Activated CD4-positive, alpha-beta T cell treated with anti-CD3 and anti-CD28 coated beads for 24 hours (primary cell): ENCODE measurements at regions not wholly inside any gene's neighbourhood (a gene's known extent, or its start where the extent isn't known, plus 50 kb on each side); places are given as distances from the start of the nearest gene placed in this dataset.

Experiments
- DNase-seq, 2 donors: peaks; one replicate each; pipeline ENCODE4 v3.0.0-alpha.2; 2020; ENCODE audit warnings: low read depth in 2 of 2

- DNase-seq = no peak
Observed at GRCh38 chr14:87170179-87170578, 822.8 kb downstream of the GALC start.

- DNase-seq = no peak
Observed at GRCh38 chr14:87169362-87169761, 823.6 kb downstream of the GALC start.

DNA sequence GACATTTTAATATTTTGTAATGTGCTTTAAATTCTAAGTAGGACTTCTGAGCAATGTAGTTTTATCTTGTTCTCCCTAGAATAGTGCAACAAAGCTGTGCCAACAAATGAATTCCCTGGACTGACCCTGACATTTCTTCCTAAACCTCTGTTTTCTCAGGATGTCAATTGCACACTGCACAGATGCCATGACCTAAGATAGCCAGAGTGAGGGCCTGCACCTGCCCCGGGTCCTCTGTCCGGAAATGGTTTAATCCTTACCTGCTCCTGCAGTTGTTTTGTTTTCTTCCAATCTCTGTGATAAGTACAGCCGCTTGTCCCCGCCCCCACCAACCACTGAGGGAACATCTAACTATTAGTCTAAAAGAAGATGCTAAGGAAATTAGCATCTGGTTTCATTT, 831.5 kb downstream of the GALC start:
- DNase-seq = no peak

DNA sequence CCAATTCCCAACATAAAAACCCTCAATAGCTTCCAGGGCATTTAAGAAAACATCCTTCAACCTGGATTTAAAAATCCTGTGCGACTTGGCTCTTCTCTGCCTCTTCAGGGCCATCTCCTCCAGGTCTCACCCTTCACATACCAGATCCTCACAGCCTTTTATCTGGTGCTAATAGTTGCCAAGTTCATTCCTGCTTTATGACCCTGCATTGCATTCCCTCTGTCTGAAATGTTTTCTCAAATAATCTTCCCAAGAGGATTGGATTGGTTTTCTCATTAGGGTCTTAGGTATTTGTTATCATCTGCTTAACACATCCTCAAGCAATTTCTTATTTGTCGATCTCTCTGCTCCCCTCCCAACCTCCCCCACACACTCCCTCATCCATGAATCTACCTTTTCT, 832.0 kb downstream of the GALC start:
- no peak for DNase-seq

DNA sequence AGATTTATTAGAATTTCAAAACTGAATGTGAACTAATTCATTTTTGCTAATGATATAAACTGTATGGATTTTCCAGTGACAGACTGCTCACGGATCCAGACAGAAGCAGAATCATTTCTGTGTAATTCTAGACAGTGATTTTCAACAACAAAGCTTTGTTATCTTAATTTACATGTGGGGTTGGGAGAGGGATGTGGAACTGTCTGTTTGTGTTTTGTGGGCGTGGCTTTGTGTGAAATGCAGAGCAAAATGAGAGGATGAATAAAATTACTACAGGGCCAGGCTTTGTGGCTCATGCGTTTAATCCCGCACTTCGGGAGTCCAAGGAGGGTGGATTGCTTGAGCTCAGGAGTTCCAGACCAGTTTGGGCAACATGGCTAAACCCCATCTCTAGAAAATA, 834.7 kb downstream of the GALC start:
- no peak for DNase-seq

- DNase-seq = no peak
Observed at GRCh38 chr14:87156878-87157277, 836.1 kb downstream of the GALC start.

GRCh38 chr14:87155856-87156488, 837.0 kb downstream of the GALC start:
- no peak for DNase-seq

DNA sequence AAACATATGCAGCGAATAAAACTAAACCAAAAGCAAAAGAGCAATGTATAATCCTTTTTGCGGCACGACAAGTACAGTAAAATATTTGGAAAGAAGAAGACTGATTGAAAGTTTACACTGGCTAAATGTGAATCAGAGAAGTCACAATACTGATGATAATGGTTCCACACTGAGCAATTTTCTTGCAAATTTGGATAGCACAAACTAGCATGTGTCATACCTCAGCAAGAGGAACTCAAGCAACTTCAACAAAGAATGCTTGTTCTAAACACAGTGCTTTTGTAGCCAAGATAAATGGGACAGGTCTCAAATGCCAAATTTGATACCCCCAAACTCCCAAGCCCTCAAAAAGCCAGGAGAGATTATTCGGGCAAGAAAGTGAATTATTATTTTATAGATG, 839.1 kb downstream of the GALC start:
- no peak for DNase-seq

GRCh38 chr14:87153391-87153790, 839.6 kb downstream of the GALC start:
- DNase-seq = no peak

DNA sequence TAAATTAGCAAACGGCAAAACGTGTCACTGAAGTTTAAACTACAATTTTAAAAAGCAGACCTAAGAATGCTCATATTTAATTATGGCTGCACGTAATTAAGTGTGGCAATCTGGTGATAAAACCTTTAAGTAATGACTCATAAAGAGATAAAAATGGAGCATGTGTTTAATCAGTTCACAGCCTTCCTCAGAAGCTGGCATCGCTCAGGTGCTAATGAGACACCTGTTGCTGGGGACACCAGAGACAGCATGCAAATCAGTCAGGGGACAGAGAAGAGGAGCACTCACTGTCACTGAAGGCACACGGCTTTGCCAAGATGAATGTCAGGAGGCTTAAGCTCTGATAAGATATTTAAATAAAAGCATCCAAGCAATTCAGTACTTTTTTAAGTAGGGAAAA, 840.3 kb downstream of the GALC start:
- DNase-seq = no peak

DNA sequence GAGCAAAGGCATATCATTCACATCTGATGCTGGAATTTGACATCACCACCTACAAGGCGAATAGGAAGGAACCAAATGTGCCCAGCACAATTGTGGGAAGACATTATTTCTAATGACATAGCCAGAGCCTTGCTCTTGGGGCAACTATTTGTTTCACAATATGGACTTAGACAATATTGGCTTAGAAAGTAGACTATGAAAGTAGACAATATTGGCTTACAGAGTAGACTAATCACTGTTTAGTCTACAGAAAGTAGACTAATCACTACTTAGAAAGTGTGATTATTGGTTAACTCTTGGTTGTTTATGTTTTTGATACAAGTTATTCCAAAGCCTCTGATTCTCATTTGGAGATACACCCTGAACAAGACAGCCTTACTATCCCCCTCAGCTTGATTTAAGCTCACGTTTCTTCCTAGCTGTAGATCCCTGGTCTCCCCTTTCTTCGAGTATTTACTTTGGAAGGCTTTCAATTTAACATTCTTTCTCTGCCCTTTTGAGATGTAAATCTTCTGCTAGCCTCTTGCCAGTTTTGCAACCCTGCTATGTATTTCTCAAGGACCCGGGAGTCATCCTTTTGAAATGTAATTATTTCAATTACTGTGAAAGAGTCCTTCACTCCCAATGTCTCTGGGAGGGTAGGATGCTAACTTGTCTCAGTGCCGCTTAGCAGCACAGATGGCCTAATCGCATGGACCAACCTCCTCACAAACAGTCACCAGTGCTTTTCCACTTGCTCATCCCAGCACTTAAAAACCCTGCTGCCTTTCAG, 843.2 kb downstream of the GALC start:
- no peak for DNase-seq

GRCh38 chr14:87148655-87149054, 844.3 kb downstream of the GALC start:
- DNase-seq = no peak

DNA sequence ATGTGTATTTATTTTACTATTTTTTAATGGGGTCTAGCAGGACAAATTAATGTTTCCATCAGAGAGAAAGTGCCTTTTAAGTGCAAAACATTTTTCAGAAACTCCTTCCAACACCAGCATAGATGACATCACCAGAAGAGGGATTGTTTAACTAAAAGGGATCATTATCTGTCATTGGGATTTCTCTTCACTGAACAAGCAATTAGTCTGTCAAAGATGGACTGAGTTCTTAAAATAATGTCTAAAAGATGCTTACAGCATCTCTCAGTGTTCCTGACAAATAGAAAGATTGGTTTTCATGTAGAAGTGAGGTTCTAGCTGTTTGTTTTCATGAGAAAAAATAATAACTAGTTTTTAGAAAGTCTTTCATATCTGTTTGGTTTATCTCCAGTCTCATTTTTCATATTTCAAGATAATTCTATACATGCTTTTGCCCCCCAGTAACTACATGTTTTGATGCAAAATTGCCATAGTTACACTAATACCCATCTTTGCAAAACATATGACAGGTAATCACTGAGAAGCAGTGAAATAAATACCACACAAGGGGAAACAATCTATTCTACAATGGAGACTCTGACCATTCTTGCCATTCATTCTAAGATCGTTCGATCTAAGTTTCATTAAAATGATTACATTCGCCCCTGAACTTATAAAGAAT, 850.3 kb downstream of the GALC start:
- no peak for DNase-seq

- DNase-seq = no peak
Observed at GRCh38 chr14:87141801-87142200, 851.2 kb downstream of the GALC start.

GRCh38 chr14:87139299-87139698, 853.7 kb downstream of the GALC start:
- DNase-seq = no peak

DNA sequence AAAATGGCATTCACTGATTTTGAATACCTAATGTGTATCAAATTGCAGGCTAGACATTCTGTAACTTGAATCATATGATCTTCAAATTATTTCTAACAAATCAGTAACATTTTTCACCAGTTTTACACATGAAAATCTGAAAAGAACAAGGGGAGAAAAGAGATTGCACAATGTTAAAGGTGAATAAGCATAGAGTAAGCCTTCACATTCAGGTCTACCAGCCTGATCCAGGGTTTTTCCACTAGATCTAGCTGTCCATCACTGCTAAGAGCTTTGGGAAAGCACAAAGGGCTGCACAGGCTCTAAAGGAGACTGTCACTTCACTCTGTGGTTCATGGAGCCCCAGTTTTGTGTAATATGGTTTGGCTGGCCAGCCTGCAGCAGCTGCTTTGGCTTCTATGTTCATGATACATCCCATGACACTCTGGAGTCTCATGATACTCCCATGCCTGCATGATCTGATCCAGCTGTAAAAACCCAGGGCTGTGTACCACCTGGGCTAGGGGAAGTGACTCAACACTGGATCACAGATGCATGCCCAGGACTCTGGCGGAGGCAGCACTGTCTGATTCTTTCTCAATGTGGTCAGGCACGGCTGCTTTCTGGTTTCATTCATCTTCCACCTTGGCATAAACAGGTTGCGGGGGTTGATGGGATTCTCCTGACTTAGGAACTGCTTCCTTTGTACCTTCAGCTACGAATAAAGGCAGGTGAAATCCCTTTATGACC, 859.7 kb downstream of the GALC start:
- no peak for DNase-seq

DNA sequence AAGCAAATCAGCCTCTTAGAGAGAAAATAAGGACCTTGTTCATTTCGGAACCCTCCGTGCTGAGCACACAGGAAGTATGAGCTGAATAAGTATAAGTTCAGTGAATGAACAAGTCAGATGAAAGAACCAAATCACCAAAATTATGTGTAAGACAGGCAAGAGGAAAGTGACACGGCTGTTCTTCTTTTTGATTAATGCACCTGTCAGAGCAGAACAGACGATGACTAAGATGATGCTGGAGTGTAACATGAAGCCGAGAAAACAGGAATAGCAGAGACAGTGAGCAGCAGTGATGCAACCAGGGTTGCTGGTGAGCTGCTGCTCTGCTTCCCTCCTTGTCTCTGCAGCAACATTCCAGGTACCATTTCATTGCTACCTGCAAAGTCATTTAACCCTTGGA, 861.1 kb downstream of the GALC start:
- no peak for DNase-seq

DNA sequence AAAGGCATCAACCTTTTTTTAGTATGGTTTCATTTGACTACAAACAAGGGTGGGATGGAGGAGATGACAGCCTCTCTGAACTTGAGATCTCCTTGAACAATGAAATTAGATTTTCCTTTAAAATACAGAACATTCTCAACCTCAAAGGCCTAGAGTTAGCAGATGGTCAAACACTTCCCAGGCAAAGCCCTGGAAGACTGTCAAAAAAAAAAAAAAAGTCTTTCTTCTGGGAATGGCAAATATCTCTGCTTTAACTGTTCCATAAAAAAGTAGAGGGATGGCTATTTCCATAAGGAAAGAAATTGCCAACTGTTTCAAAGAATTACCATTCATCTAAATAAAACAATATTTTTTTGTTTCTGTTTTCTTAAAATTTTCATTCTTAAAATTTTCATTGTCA, 870.8 kb downstream of the GALC start:
- no peak for DNase-seq

GRCh38 chr14:87121716-87122115, 871.3 kb downstream of the GALC start:
- no peak for DNase-seq

DNA sequence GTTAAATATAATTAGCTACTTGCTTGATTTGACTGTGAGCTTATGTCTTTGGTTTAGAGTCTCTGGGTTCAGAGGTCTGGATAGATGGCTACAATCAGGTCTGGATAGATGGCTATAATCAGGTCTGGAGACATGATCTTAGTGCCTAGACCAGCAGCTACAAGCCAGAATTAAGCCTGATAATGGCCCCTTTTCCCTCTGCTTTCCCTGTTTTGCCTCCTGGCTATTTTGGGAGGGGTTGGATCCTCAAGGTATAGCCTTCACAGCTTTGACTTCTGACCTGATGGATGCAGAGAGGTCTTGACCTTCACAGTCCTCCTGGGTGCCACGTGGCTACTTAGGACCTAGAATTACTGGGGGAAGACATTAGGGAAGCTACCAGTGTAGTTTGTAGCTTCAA, 877.7 kb downstream of the GALC start:
- DNase-seq = no peak

GRCh38 chr14:87113286-87113685, 879.7 kb downstream of the GALC start:
- DNase-seq = no peak

DNA sequence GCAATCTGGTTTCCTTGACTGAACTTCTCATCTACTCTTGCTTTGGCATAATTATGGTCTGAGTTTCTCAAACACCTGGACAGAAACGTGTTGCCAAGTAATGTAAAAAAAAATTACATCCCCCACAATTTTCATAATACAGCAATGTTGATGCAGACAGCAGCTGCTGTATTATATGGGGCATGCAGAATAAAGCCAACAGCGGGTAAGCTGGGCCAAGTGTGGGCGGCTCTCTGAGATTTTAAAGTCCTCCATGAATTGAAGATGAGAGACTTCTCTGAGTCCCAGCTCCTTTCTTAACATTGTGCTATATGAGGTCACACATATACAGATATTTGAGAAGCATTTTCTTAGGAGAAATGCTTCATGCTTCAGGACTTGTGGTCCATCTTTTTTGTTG, 881.2 kb downstream of the GALC start:
- DNase-seq = no peak

GRCh38 chr14:87111126-87111525, 881.9 kb downstream of the GALC start:
- DNase-seq = no peak
